PC-3 (cell line): ENCODE measurements at regions not wholly inside any gene's neighbourhood (a gene's known extent, or its start where the extent isn't known, plus 50 kb on each side); places are given as distances from the start of the nearest gene placed in this dataset.

Source experiments
- CTCF ChIP-seq: fragments of 300-600 bp; sonication (generic); conservative IDR thresholded peaks from 2 replicates; pipeline ENCODE4 v1.5.1; 2017; ENCODE audit warnings: antibody characterized with exemption, low read depth, mild to moderate bottlenecking, low read length
- EZH2 ChIP-seq: fragments of 300-600 bp; sonication (generic); IDR thresholded peaks from one replicate; pipeline ENCODE4 v1.6.1; 2017; ENCODE audit warnings: antibody characterized with exemption, mild to moderate bottlenecking, low read length; ENCODE audit not compliant: unreplicated experiment
- EZH2phosphoT487 ChIP-seq: fragments of 300-600 bp; sonication (generic); IDR thresholded peaks from 2 replicates; pipeline ENCODE4 v1.6.1; 2018; ENCODE audit warnings: mild to moderate bottlenecking, antibody characterized with exemption, low read length, borderline replicate concordance

- TF ChIP-seq CTCF = no peak
- no peak for TF ChIP-seq EZH2
- no peak for TF ChIP-seq EZH2phosphoT487
Measured at GRCh38 chr9:19920401-19920800, 131.6 kb upstream of the SLC24A2 start.
